ENCODE measurements at regions not wholly inside any gene's neighbourhood (a gene's known extent, or its start where the extent isn't known, plus 50 kb on each side); places are given as distances from the start of the nearest gene placed in this dataset.
"Not testable (repeated sequence)": the region's sequence is repeated elsewhere in the genome, so short reads cannot be mapped to it uniquely, and the experiment has no call there.

DNA sequence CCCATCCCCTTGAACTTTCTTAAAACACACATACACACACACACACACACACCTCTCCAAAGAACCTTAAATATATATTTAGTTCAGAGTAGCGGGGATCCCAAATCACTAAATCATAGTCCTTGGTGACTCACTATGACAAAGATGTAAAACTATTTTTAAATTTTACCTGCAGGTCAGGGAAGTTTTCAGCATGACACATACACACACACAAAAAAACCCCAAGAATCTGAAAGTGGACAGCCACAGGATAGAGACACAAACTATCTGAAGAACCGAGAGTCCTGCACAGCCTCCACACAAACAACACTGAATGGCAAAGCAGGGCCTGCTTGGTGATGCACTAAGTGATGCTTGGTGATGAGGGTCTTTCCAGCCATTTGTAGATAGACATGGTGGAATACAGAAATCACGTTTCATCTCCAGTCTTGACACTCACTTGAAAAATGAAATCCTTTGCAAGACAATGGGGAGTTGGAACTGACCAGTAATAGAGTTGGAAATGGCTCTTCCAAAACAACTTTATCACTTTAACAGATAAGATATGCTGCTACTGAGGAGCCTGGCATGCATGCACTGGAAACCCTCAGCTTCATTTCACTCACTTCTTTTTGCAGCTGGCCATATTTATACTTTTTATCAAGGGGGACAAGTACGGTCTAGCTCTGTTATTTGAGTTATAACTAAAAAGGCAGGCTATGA, 307.3 kb downstream of the RAPGEF2 start:
- CTCF ChIA-PET, result no interaction called here
- POLR2A ChIA-PET, result no interaction called here

DNA sequence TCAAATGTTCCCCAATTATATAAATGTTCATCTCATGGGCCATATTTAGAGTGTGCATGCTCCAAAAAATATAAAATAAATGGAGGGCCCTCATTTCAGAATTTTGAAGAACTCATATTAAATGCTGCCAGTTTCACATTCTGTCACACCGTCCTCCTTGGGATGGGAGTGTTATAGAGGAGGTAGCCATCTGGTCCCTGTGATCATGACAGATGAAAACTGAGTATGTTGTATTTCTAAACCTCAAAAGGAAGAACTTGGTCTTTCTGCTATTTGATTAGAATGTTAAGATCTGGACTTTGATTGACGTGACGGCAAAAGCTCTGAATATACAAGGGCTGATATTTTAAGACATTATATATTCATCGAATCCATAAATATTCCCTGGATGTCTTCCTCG, 308.0 kb downstream of the RAPGEF2 start:
- POLR2A ChIA-PET, result no interaction called here
- CTCF ChIA-PET, result no interaction called here

DNA sequence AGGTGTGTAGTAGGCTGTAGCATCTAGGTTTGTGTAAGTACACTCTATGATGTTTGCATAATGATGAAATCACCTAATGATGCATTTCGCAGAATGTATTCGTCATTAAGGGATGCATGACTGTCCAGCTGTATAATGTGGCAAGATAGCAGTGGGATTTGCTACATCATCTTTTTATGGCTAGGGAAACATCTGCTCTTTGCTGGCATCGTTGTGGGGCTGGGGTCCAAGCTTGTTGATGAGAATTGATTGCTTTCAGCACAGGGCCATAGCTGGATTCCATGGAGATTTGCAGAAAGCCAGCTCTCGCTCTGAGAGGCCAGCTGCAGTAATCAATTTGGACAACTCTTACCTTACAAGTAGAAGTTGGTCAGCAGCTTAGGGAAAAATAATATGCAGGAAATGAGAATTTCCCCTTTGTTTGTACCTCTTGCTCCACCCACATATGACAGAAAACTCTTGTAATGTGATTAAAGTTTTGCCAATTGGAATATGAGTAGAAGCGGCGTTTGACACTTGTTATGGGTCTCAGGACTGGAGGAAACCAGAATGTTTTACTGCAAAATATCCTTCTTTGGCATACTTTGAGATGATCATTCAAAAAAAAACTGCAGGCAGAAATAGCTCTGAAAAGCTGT, 310.5 kb downstream of the RAPGEF2 start:
- ChIA-PET POLR2A (no interaction called here), CTCF (no interaction called here)

DNA sequence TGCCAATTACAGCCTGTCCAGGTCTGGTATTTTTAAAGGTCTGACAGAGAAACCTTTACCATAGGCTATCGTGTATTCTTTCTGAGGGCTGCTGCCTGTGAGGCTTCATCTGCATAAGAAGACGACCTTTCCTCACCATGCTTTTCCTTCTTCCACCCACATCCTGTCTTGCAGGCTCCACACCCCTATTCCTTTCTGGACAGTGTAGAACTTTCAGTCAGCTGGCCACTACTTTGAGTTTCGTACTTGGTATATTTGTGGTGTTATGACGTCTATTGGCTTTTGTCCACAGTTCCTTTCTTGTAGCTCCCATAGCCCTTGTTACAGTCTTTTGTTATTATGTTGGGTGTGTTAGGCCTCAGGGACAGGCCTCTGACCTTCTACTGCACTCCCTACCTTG, 311.4 kb downstream of the RAPGEF2 start:
- POLR2A ChIA-PET, result no interaction called here
- CTCF ChIA-PET, result interaction anchor here (0.7 kb wide), 1 partner anchor 9 kb away, joined by 3 read pairs; no protein-coding TSS in a partner anchor

DNA sequence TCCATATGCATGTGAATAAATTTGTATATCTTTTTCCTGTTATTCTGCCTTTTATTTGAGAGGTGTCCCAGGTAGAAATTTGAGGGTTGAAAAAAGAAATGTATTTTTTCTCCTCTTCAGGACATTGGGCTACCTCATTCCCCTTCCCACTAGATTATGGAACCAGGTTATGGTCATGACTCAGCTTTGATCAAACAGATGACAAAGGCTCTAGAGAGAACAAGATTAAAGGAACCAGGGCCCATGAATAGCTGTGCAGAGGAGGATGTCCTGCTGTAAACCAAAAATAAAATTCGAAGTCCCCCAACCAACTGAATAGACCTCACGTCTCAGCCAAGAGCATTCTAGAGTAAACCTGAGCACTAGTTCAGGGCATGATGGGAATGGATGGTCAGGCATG, 313.2 kb downstream of the RAPGEF2 start:
- ChIA-PET CTCF (no interaction called here), POLR2A (no interaction called here)

DNA sequence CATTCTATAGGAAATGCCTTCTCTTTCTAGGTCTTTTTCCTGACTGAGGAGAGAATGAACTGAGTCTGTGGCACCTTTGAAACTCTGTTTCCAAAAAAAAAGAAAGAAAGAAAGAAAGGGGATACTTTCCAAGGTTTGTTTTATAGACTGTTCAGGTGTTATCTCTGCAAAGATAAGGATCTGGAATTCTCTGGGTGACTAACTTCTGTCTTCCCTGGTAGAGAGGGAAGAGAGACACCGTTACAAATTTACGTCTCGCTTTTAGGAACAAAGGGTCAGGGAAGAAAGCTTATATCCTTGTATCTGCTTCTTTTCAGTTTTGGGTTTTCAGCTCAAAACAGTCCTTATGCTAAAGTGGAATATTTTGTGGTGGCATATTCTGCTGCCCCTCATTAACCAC, 314.1 kb downstream of the RAPGEF2 start:
- POLR2A ChIA-PET, result no interaction called here
- CTCF ChIA-PET, result no interaction called here

DNA sequence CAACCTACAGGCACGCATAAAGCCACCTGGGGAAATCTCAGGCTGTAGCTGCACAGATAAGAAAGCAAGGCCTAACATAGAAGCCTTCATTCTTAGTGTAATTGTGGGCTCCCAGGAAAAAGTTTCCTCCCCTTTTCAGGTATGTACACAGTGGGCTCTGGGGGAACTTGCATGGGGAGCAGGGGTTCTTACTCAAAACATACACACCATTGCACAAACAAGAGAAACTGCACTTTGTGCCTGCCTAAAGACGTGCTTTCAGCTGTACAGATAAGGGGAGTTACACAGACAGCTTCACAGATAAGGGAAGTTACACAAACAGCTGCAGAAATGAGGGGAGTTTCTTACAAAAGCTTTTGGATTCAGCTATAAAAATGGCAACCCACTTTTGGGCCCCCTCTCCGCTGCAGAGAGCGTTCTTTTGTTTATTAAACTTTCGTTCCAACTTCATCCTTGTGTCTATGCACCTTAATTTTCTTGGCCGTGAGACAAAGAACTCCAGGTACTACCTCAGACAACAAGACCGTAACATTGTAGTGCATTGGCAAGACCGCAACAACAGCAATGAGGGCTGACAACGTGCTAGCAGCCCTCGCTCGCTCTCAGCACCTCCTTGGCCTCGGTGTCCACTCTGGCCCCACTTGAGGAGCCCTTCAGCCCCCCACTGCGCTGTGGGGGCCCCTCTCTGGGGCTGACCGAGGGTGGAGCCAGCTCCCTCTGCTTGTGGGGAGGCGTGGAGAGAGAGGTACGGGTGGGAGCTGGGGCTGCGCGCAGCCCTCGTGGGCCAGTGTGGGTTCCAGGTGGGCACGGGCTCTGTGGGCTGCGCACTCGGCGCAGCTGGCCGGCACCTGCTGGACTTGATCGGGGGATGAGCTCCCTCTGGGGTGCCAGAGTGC, 317.5 kb downstream of the RAPGEF2 start:
- ChIA-PET CTCF (no interaction called here), POLR2A (no interaction called here)

DNA sequence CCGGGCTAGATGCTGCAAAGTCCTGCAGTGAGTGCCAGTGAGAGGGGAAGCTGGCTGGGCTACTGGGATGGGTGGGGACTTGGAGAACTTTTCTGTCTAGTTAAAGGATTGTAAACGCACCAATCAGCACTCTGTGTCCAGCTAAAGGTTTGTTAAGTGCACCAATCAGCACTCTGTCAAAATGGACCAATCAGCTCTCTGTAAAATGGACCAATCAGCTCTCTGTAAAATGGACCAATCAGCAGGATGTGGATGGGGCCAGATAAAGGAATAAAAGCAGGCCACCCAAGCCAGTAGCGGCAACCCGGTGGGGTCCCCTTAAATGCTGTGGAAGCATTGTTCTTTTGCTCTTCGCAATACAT, 318.2 kb downstream of the RAPGEF2 start:
- POLR2A ChIA-PET, CTCF ChIA-PET: not testable (repeated sequence)

DNA sequence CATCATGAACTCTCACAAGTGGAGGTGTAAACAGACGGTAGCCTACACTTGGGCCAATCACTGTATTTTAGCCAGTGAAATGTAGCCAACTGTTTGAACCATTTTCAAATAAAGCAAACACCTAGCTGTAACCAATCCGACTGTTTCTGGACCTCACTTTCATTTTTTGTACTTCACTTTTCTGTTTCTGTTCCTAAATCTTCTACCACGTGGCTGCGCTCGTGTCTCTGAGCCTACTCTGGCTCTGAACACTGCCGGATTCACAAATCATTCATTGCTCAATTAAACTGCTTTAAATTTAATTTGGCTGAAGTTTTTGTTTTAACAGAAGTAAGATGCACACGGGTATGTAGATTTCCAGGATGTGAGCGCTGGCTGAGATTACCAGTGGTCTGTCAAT, 319.1 kb downstream of the RAPGEF2 start:
- ChIA-PET POLR2A (no interaction called here), CTCF (no interaction called here)

DNA sequence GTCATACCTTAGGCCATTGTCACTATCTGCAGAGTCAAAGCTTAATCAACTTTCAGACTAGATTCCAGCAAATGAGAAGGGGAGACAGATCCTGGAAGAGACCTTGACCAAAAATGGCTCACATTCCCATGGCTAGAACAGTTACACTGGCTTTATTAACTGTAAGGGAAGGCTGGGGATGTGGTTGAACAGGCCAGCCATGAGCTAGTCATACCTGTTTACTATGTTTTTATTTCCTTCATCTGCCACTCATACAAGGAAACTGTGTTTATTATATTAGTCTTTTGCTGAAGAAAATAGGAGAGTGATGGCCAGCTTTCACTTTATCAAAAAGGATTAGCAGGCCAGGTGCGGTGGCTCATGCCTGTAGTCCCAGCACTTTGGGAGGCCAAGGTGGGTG, 319.7 kb downstream of the RAPGEF2 start:
- ChIA-PET POLR2A (no interaction called here), CTCF (interaction anchor here (0.6 kb wide), 1 partner anchor 8 kb away, joined by 3 read pairs; no protein-coding TSS in a partner anchor)

DNA sequence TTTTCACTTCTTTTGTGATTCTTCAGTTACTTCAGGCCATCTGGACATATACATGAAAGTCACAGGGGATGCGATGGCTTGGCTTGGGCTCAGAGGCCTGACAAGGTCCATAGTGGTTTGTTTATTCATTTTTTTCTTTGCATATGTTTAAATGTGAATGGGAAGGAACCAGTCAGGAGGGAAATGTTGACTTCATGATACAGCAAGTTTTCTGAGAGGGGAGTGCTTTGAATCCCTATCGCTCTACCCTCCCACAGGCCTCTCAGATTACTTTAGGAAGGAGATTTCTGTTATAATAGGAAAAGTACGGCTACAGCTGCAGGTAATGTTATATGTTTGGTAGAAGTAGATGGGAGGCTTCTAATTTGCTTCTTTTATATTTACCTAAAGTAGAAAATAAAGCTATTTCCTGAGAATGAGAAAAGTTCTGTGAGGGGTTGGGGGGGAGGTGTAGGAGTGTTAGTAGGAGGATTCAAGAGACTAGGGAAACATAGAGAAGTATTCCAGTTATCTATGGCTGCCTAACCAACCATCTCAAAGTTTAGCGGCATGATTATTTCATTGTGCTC, 322.9 kb downstream of the RAPGEF2 start:
- ChIA-PET POLR2A (no interaction called here), CTCF (no interaction called here)

DNA sequence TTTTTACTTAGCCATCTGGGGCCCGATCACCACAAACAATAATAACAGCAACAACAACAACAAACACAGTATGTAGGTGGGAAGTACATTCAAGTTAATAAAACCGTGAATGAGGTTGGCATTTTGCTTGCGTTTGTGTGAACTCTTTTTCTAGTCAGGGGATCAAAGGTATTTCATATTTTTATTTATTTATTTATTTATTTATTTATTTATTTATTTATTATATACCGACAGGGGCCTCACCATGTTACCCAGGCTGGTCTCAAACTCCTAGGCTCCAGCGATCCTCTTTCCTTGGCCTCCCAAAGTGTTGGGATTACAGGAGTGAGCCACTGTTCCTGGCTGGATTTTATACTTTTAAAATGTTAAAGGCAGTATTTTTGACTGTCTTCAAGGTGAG, 325.4 kb downstream of the RAPGEF2 start:
- ChIA-PET POLR2A (no interaction called here), CTCF (no interaction called here)

DNA sequence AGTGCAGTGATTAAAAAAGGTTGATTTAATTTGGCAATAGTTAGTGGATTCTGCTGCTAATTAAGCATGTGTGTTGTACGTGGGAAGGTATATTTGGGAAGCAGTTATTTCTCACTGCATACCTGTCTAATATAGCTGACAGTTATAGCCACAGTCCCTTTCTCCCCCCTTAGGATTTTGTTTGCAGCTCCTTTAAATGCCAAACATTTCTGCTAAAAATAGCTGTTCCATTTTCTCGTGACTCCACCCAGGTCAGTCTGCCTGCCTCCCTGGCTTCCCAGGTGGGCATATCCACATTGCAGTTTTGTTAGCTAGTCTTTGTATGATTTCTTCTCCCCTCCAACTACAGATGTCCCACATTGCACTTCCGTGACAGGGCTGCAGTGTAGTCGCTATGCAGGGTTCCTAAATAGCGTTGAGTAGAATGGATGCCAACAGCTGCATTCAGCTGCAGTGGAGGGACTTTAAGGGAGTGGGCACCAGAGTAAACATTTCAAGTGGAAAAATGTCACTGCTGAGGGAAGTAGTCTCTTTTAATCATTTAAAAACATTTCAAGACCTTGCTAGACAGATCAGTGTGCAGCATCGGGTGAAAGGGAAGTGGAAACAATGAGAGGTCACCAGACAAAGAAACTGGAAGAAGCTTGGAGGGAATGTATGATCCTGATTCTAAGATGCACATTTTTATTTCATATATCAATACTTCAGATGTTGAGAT, 326.3 kb downstream of the RAPGEF2 start:
- CTCF ChIA-PET, result no interaction called here
- POLR2A ChIA-PET, result no interaction called here

DNA sequence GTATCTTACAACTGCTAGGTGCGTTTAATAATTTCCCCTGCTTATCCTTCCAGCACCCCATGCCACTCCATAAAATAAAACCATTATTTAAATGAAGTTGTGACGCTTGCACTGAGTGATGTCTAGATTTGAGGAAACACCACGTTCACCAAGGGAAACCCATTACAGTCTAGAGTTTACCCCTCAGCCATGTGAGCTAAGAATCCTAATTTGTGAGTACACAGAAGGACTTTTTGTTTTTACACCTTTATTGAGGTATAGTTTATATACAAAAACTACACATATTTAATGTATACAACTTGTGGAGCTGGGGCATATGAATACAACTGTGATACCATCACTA, 326.8 kb downstream of the RAPGEF2 start:
- CTCF ChIA-PET, result no interaction called here

DNA sequence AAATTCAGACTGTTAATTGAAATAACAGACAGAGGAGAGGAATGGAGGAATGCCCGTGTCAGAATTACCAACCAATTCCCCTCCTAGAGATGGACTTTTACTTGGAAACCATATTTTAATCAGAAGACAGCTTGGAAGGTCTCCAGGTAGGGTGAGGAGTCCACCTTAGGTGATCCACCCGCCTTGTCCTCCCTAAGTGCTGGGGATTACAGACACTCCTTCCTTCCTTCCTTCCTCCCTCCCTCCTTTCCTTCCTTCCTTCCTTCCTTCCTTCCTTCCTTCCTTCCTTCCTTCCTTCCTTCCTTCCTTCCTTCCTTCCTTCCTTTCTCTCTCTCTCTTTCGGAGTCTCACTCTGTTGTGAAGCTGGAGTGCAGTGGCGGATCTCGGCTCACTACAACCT, 328.0 kb downstream of the RAPGEF2 start:
- ChIA-PET CTCF (no interaction called here), POLR2A (no interaction called here)

More for the DNA sequence above, 326.8 kb downstream of the RAPGEF2 start:
- POLR2A ChIA-PET, result no interaction called here

DNA sequence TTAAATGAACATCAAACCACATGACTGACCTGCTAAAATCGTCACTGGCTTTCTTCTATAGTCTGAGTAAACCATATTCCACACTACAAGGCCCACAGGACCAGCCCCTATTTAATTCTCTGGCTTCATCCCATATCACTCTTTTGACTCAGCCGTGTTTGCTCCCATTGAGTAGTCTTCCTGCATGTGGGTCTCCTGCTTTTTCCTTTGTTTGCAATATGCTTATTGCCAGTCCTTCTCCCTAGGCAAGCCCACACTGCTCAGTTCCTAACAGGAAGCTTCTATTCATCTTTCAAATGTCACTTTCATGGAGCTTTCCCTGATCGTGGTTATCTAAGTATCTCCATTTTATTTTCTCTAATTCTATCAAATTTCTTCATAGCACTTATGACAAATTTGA, 329.6 kb downstream of the RAPGEF2 start:
- CTCF ChIA-PET, result no interaction called here
- POLR2A ChIA-PET, result no interaction called here

DNA sequence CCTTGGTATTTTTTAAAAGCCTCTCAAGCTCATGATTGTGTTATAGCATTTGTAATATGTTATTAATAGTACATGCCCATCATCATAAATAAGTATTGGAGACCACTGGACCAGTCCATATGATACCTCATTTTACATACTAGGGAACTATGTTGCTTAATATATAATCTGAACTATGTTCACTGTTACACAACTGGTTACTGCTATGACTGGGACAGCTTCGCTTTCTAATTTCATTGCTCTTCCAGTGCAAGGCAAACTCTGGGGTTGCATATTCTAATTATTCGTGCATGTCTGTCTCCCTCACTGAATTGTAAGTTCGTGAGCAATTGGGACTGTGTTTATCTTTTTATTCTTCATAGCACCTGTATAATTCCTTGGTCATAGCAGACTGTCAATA, 330.5 kb downstream of the RAPGEF2 start:
- ChIA-PET CTCF (no interaction called here), POLR2A (no interaction called here)

DNA sequence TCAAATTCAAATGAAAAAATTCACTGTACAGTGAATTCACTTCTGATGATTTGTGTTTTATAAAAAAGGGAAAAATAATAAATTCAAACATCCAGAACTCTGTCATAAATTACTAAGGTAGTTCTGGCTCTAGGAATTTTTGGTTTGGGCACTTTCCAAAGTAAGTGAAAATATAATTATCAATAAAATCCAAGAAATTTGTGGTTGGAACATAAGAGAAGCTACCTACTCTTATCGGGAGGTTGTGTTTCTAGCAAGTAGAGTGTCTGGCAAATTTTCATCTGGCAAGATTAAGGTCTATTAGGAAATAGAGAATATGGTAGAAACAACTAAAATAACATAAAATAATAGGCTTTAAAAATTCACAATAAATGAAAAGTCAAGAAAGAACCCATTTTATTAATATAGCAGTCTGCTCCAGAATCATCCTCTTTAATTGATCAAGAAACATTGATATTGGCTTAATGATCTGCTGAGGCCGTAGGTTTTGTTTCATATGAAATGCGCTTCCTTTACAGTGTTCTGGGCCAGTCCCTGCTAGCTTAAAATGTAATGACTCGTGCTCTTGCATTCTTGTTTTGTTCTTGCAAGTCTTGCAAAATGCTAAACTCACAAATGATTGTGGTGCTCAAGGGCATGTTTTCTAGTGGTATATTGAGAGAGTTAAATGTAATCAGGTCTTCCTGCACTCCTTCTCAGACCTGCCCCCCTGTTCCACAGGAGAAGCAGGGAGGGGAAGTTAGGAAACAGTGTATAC, 331.4 kb downstream of the RAPGEF2 start:
- CTCF ChIA-PET, result no interaction called here
- POLR2A ChIA-PET, result no interaction called here

DNA sequence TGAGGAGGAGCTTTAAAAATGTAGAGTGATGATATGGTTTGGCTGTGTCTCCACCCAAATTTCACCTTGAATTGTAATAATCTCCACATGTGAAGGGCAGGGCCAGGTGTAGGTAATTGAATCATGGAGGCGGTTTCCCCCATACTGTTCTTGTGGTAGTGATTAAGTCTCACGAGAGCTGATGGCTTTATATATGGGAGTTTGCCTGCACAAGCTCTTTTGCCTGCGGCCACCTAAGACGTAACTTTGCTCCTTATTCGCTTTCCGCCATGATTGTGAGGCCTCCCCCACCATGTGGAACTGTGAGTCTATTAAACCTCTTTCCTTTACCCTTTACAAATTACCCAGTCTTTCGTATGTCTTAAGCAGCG, 332.0 kb downstream of the RAPGEF2 start:
- POLR2A ChIA-PET, result no interaction called here
- CTCF ChIA-PET, result no interaction called here

DNA sequence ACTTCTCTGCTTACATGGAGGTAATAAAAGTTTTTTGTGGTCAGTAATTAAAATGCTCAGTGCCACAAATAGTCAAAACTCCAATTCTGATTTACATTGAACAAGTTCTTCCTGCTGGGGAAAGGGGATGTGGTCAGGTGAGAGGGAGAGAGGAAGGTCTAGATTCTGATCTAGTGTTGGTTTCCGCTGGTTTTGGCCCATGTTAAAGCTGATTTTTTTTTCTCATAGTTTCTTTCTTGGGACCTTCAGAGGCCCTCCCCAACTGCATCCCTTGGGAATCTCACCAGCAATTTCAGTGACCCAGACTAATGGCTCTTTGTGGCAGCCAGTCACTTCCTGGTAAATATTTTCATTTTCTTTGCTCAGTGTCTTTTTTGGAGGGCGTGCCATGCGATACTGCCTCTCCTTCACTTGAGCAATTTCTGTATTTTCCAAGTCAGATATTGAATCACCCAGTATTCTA, 332.7 kb downstream of the RAPGEF2 start:
- ChIA-PET POLR2A (no interaction called here), CTCF (no interaction called here)

All from activated CD8-positive, alpha-beta memory T cell treated with anti-CD3 and anti-CD28 coated beads for 36 hours (primary cell).